GM18499 (cell line): ENCODE measurements at regions not wholly inside any gene's neighbourhood (a gene's known extent, or its start where the extent isn't known, plus 50 kb on each side); places are given as distances from the start of the nearest gene placed in this dataset.
"Not testable (repeated sequence)": the region's sequence is repeated elsewhere in the genome, so short reads cannot be mapped to it uniquely, and the experiment has no call there.

Source experiments
- ATAC-seq: cut with Tn5 transposase; IDR thresholded peaks from one replicate; pipeline ENCODE4 v1.9.1; 2021; ENCODE audit warnings: moderate number of reproducible peaks; ENCODE audit not compliant: insufficient read depth, unreplicated experiment

- ATAC-seq: peak; percentile 34
Measured at GRCh38 chr13:74287724-74288169, 153.5 kb upstream of the KLF12 start.

GRCh38 chr13:74280795-74281490, 146.7 kb upstream of the KLF12 start:
- ATAC-seq: no peak

DNA sequence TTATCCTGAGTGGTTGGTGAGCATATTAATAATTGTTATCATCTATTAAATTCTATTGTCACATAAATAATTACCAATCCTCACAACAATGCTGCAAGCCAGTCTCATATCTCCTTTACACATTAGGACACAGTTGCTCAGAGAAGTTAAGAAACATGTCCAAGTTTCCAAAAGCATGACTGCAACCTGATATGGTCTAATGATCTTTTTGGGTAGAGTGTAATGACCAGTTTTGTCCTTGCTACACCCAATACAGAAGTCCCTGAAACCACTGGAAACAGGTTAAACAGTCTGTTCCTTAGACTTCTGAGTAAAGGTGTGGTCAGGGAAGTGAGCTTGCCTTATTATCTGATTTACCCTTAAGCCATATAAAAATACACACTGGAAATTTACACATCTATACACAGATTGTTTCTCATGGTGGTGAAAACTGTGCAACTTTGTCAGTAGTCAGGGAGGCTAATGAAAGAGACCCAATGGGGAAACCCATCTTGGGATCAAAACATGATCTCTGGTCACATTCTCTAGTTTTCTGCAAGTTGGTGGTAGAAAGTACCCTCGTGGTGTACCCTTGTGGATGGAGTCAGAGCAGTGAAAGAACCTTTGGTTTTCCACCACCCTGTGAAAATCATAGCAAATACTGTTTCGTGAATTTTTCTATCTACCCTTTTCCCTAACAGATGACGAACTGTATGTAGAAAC, 146.0 kb upstream of the KLF12 start:
- no peak for ATAC-seq

- no peak for ATAC-seq
Measured at GRCh38 chr13:74278901-74279300, 144.7 kb upstream of the KLF12 start.

DNA sequence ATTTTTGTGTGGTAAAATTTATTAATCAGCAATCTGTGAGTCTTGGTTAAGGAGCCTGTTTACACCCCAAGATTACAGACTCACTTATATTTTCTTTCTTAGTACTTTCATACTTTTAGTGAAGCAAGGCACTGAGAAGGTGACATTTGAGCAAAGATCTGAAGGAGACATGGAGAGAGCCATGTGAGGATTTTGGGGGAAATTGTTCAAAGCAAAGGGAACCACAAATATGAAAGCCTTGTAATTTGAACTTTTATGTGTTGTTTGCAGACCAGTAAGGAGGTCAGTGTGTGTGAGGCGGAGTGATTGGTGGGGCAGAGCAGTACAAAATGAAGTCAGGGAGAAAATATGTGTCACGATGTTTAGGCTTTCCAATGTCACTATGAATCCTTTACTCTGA, 140.7 kb upstream of the KLF12 start:
- no peak for ATAC-seq

- no peak for ATAC-seq
Measured at GRCh38 chr13:74273581-74273980, 139.4 kb upstream of the KLF12 start.

DNA sequence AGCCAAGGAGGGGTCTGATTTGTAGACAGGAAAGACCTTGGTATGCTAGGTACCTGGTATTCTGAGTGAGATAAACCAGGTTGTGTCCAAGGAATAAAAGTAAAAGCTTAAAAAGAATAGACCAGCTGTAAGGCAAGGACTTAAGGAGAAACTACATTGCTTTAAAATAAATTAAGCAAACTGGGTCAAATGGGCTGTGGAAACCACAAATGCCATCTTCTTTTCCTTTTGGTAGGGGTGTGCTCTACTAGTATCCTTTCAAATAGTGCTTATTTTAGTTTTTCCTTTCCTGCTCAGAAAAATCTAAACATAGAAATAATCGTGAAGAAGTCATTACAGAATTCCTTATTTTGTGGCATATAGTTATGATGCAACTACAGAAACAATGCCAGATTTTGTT, 138.6 kb upstream of the KLF12 start:
- ATAC-seq: no peak

- ATAC-seq: no peak
Measured at GRCh38 chr13:74270018-74270417, 135.8 kb upstream of the KLF12 start.

DNA sequence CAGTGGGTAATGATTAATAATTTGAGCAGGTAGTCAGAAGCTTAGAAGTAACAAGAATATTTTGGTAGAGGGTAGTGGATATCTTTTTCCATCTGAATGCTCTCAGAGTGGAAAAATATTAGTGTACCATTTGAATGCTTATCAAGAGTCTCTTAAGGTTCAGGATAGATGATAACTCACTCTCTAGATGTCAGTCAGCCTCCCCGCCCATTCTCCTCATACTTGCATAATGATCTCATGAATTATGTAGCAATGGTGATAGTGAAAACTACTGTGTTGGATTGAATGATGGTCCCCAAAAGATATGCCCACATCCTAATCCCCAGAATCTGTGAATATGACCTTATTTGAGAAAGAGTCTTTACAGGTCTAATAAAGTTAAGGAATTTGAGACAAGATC, 132.7 kb upstream of the KLF12 start:
- ATAC-seq: no peak

- ATAC-seq: no peak
Measured at GRCh38 chr13:74266309-74266708, 132.1 kb upstream of the KLF12 start.

GRCh38 chr13:74264333-74264732, 130.1 kb upstream of the KLF12 start:
- no peak for ATAC-seq

DNA sequence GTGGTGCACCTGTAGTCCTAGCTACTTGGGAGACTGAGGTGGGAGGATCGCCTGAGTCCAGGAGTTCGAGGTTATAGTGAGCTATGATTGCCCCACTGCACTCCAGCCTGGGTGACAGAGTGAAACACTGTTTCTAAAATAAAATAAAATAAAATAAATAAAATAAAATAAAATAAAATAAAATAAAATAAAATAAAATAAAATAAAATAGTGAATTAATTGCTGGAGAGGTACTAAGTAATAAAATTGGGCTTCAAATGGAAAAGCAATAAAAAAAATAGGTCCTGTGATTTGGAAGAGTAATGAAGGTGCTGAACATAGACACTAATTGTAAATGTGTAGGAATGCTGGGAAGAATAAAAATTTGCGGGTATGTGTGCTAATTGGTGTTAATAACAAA, 126.2 kb upstream of the KLF12 start:
- ATAC-seq: not testable (repeated sequence)

- ATAC-seq: no peak
Measured at GRCh38 chr13:74259641-74260040, 125.4 kb upstream of the KLF12 start.

GRCh38 chr13:74258961-74259360, 124.8 kb upstream of the KLF12 start:
- ATAC-seq: no peak

- no peak for ATAC-seq
Measured at GRCh38 chr13:74256969-74257368, 122.8 kb upstream of the KLF12 start.

- ATAC-seq: no peak
Measured at GRCh38 chr13:74253161-74253560, 119.0 kb upstream of the KLF12 start.

DNA sequence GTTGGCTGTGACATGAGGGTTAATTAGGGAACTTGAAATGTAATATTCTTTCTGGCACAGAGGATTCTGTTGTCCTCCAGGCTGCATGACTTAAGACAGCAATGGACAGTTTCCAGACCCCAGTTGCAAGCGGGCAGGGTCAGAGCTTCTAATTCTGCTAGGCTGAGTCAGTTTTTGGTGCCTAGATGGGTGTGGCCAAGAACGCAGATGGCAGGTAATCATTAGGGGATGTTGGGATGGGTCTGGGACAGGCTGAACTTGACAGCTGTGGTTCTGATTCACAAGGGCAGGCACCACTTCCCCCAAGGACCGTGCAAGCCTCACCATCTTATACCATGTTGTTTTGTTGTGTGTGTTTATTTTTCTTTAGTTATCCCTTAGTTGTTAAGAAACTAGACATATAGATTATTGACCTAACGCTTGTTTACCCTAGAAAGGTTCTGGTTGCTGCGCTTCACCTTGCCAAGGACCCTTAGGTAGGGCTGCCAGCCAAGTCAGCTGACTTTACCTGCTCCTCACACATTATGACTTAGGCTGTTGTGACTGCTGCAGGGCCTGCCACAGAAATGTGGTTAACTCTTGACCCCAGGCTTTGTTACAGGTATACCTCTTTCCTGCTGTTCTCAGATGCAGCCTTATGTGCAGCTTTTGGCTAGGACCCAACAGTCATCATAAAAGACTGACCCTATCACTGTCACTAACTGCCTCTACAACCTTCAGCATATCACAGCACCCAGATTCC, 117.7 kb upstream of the KLF12 start:
- ATAC-seq: no peak

DNA sequence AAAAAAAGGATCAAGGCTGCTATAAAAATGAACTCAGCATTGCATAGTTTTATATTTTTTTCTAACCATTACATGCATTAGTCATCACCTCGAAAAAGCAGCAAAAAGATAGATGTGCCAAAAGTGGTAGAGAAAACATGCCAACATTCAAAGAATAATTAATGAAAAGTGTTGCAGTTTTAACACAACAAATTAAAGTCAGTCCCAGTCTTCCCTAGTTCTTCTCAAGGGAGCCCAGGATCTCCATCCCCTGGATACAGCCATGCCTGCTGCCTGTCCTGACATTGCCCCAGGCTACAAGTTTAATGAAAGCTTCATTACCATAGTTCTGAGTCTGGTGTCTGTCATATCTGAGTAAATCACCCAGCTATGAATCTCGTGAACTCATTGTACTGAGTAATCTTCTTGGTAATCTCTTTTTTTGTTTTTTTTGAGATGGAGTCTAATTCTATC, 116.6 kb upstream of the KLF12 start:
- ATAC-seq: no peak

GRCh38 chr13:74248477-74248876, 114.3 kb upstream of the KLF12 start:
- no peak for ATAC-seq

DNA sequence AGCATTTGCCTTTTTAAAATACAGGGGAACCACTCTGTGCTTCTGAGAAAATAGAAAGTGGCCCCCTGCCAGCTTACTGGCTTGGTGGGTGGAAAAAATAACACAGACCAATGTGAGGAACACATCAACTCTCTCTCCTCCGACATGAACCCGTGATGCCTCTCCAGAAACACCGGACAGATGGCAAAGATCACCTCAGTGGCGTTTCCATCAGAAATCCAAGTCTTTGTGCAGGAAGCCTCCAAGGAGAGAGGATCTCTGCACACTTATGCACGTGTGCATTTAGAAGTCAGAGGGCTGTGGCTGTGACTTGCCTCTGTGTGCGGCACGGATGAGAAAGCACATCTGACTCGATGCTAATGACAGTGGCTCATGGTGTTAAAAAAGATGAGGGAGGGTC, 112.3 kb upstream of the KLF12 start:
- no peak for ATAC-seq
